GM12873 (cell line): ENCODE measurements at regions not wholly inside any gene's neighbourhood (a gene's known extent, or its start where the extent isn't known, plus 50 kb on each side); places are given as distances from the start of the nearest gene placed in this dataset.

Experiments used
- CTCF ChIP-seq: IDR thresholded peaks from 2 replicates; pipeline ENCODE4 v1.5.1; 2012; ENCODE audit warnings: low read depth, mild to moderate bottlenecking, moderate library complexity, low read length, control low read depth; ENCODE audit not compliant: insufficient read depth; ENCODE audit errors: missing control alignments

- no peak for TF ChIP-seq CTCF
Observed at GRCh38 chr12:60209933-60210332, 614.1 kb downstream of the SLC16A7 start.

- TF ChIP-seq CTCF, result no peak
Observed at GRCh38 chr12:60210756-60211155, 614.9 kb downstream of the SLC16A7 start.

GRCh38 chr12:60211244-60211643, 615.4 kb downstream of the SLC16A7 start:
- no peak for TF ChIP-seq CTCF

- TF ChIP-seq CTCF, result no peak
Observed at GRCh38 chr12:60212159-60213000, 616.6 kb downstream of the SLC16A7 start.

GRCh38 chr12:60216226-60216625, 620.4 kb downstream of the SLC16A7 start:
- TF ChIP-seq CTCF, result no peak

GRCh38 chr12:60223242-60223641, 627.4 kb downstream of the SLC16A7 start:
- no peak for TF ChIP-seq CTCF

- no peak for TF ChIP-seq CTCF
Observed at GRCh38 chr12:60225216-60226000, 629.6 kb downstream of the SLC16A7 start.
